Loucy (cell line): ENCODE measurements at regions not wholly inside any gene's neighbourhood (a gene's known extent, or its start where the extent isn't known, plus 50 kb on each side); places are given as distances from the start of the nearest gene placed in this dataset.
A peak's percentile ranks its signal among the peaks of the same experiment; 100 is the strongest.

Experiments
- H2AFZ ChIP-seq: fragments of 200-600 bp; sonication (generic); 2 replicates; pipeline ENCODE4 v1.6.0; 2016; ENCODE audit warnings: antibody characterized with exemption, mild to moderate bottlenecking, low read length, moderate library complexity
- H3F3A ChIP-seq: fragments of 200-600 bp; 2 replicates; pipeline ENCODE4 v1.6.0; 2016; ENCODE audit warnings: antibody characterized with exemption, low read depth, mild to moderate bottlenecking
- H3K27me3 ChIP-seq: fragments of 200-600 bp; sonication (generic); 2 replicates; pipeline ENCODE4 v1.6.1; 2014; ENCODE audit warnings: low read length, mild to moderate bottlenecking; ENCODE audit not compliant: insufficient read depth, poor library complexity, severe bottlenecking
- H3K36me3 ChIP-seq: fragments of 200-600 bp; sonication (generic); 2 replicates; pipeline ENCODE4 v1.6.1; 2016; ENCODE audit warnings: low read length; ENCODE audit not compliant: insufficient read depth
- H3K4me1 ChIP-seq: fragments of 200-600 bp; sonication (generic); 2 replicates; pipeline ENCODE4 v1.5.1; 2014; ENCODE audit warnings: low read length, mild to moderate bottlenecking; ENCODE audit not compliant: insufficient read depth, poor library complexity, severe bottlenecking
- H3K4me2 ChIP-seq: fragments of 200-600 bp; sonication (generic); 2 replicates; pipeline ENCODE4 v1.6.0; 2014; ENCODE audit warnings: antibody characterized with exemption, low read length, low read depth, mild to moderate bottlenecking; ENCODE audit not compliant: poor library complexity, severe bottlenecking
- H3K4me3 ChIP-seq: fragments of 200-600 bp; sonication (generic); 2 replicates; pipeline ENCODE4 v1.5.1; 2014; ENCODE audit warnings: low read length, mild to moderate bottlenecking, mixed read lengths; ENCODE audit not compliant: poor library complexity, severe bottlenecking
- H3K79me2 ChIP-seq: fragments of 200-600 bp; sonication (generic); 2 replicates; pipeline ENCODE4 v1.6.1; 2014; ENCODE audit warnings: low read length; ENCODE audit not compliant: insufficient read depth
- H3K9ac ChIP-seq: fragments of 200-600 bp; sonication (generic); 2 replicates; pipeline ENCODE4 v1.6.0; 2014; ENCODE audit warnings: mild to moderate bottlenecking, low read depth, low read length, moderate library complexity; ENCODE audit not compliant: poor library complexity, severe bottlenecking
- H3K9me2 ChIP-seq: fragments of 200-600 bp; sonication (generic); replicated peaks from 2 replicates; pipeline ENCODE4 v1.6.1; 2016; ENCODE audit warnings: low read depth, low read length, mixed read lengths
- H3K9me3 ChIP-seq: fragments of 200-600 bp; sonication (generic); 2 replicates; pipeline ENCODE4 v1.6.1; 2014; ENCODE audit warnings: mild to moderate bottlenecking, antibody characterized with exemption, low read length, low read depth; ENCODE audit not compliant: insufficient read depth
- H4K20me1 ChIP-seq: fragments of 200-600 bp; sonication (generic); 2 replicates; pipeline ENCODE4 v1.6.0; 2014; ENCODE audit warnings: antibody characterized with exemption, low read length, mild to moderate bottlenecking; ENCODE audit not compliant: insufficient read depth, poor library complexity, severe bottlenecking
- CTCF ChIP-seq: fragments of 200-600 bp; sonication (generic); conservative IDR thresholded peaks from 2 replicates; pipeline ENCODE4 v1.5.1; 2014; ENCODE audit warnings: mild to moderate bottlenecking, antibody characterized with exemption, low read length
- EZH2phosphoT487 ChIP-seq: fragments of 200-600 bp; IDR thresholded peaks from 2 replicates; pipeline ENCODE4 v1.6.1; 2018; ENCODE audit warnings: antibody characterized with exemption, mild to moderate bottlenecking, moderate library complexity, borderline replicate concordance

- H3F3A ChIP-seq: no peaks in the 10 kb centered on the region
- H3K79me2 ChIP-seq: no peaks in the 10 kb centered on the region
- TF ChIP-seq CTCF (no peak), EZH2phosphoT487 (no peak)
Measured at GRCh38 chr4:79666875-79667274, 258.8 kb upstream of the GK2 start.

GRCh38 chr4:79666112-79666511 is 258.1 kb upstream of the GK2 start:
- Histone ChIP-seq H3K9ac (no peak overlapping the region), H3K4me2 (no peak overlapping the region), H3F3A (no peaks in the 10 kb centered on the region), H3K36me3 (no peaks in the 10 kb centered on the region), H3K4me1 (no peaks in the 10 kb centered on the region), H3K9me2 (no peaks in the 10 kb centered on the region), H3K27me3 (no peaks in the 10 kb centered on the region), H2AFZ (no peak overlapping the region), H3K79me2 (no peaks in the 10 kb centered on the region), H3K9me3 (peaks cover 10% of the 10 kb centered on the region), H4K20me1 (no peaks in the 10 kb centered on the region), H3K4me3 (no peak overlapping the region)
- TF ChIP-seq CTCF (no peak), EZH2phosphoT487 (no peak)

More at GRCh38 chr4:79666875-79667274, 258.8 kb upstream of the GK2 start:
- Histone ChIP-seq H3K4me2 (no peak overlapping the region), H3K36me3 (no peaks in the 10 kb centered on the region), H3K9me2 (no peaks in the 10 kb centered on the region), H3K9me3 (peaks cover 18% of the 10 kb centered on the region), H3K27me3 (no peaks in the 10 kb centered on the region), H3K4me3 (no peak overlapping the region), H3K4me1 (no peaks in the 10 kb centered on the region), H2AFZ (no peak overlapping the region), H4K20me1 (no peaks in the 10 kb centered on the region), H3K9ac (no peak overlapping the region)

GRCh38 chr4:79663865-79664264 is 255.8 kb upstream of the GK2 start:
- TF ChIP-seq CTCF (no peak), EZH2phosphoT487 (no peak)
- H3K4me3 ChIP-seq: no peak overlapping the region
- H2AFZ ChIP-seq: peak overlapping the region; percentile 30; the same call in 1 of the 2 replicates
- no peaks in the 10 kb centered on the region for H3K79me2 ChIP-seq
- H4K20me1 ChIP-seq: no peaks in the 10 kb centered on the region
- no peaks in the 10 kb centered on the region for H3F3A ChIP-seq
- no peaks in the 10 kb centered on the region for H3K4me1 ChIP-seq
- H3K9me2 ChIP-seq: no peaks in the 10 kb centered on the region
- no peaks in the 10 kb centered on the region for H3K36me3 ChIP-seq
- peaks cover 5% of the 10 kb centered on the region; the same call in 1 of the 2 replicates for H3K9me3 ChIP-seq
- no peak overlapping the region for H3K9ac ChIP-seq
- no peaks in the 10 kb centered on the region for H3K27me3 ChIP-seq
- no peak overlapping the region for H3K4me2 ChIP-seq
